ENCODE measurements at regions not wholly inside any gene's neighbourhood (a gene's known extent, or its start where the extent isn't known, plus 50 kb on each side); places are given as distances from the start of the nearest gene placed in this dataset.

DNA sequence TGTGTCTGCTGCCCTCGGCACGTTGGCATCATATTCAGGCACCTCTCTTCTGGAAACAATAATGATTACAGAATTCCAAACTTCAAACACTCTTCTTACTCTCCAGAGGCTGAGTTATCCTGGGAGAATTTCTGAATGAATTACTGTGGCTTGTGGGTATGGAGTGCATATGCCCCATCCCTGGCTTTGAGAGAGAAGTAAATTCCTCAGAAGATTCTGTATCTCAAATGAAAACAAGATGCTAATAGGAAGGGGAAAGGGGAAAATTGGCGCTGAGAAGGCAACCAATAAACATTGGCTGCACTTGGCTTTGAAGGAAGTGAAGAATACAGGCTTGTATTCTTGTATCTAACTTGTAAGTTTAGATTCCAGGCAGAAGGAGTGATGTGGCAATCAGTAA lies 132.0 kb upstream of the NOVA1 start:
- no peak for TF ChIP-seq EZH2phosphoT487 (IDR thresholded peaks at IDR 0.05; ENCODE audit: insufficient read depth, low read depth)
- TF ChIP-seq EZH2 (IDR thresholded peaks at IDR 0.05; ENCODE audit: insufficient read depth, poor library complexity, severe bottlenecking) = no peak
